GM23248 (cell line): ENCODE measurements at regions not wholly inside any gene's neighbourhood (a gene's known extent, or its start where the extent isn't known, plus 50 kb on each side); places are given as distances from the start of the nearest gene placed in this dataset.

Source experiments
- EZH2 ChIP-seq: fragments of 200-600 bp; sonication (generic); IDR thresholded peaks from 2 replicates; pipeline ENCODE4 v1.6.1; 2018; ENCODE audit warnings: antibody characterized with exemption, mild to moderate bottlenecking; ENCODE audit not compliant: insufficient read depth, poor library complexity, severe bottlenecking
- EZH2phosphoT487 ChIP-seq: fragments of 200-600 bp; sonication (generic); IDR thresholded peaks from 2 replicates; pipeline ENCODE4 v1.6.1; 2018; ENCODE audit warnings: antibody characterized with exemption, moderate library complexity, mild to moderate bottlenecking, low read depth; ENCODE audit not compliant: insufficient read depth

GRCh38 chr1:185478877-185479276 lies 161.8 kb upstream of the IVNS1ABP start:
- TF ChIP-seq EZH2phosphoT487 = no peak
- no peak for TF ChIP-seq EZH2
